NCI-H1694 treated with DMSO at 0.1 percent for 48 hours (cell line): ENCODE measurements at regions not wholly inside any gene's neighbourhood (a gene's known extent, or its start where the extent isn't known, plus 50 kb on each side); places are given as distances from the start of the nearest gene placed in this dataset.
"Not testable (repeated sequence)": the region's sequence is repeated elsewhere in the genome, so short reads cannot be mapped to it uniquely, and the experiment has no call there.

Source experiments
- DNase-seq: peaks from one replicate; lab custom pipeline; 2025; lab: John Stamatoyannopoulos, UW

- no peak for DNase-seq
Measured at GRCh38 chr3:88291486-88291885, 141.7 kb downstream of the C3orf38 start.

GRCh38 chr3:88298189-88298588, 148.4 kb downstream of the C3orf38 start:
- DNase-seq: no peak

GRCh38 chr3:88301273-88301995, 151.7 kb downstream of the C3orf38 start:
- DNase-seq: no peak

- no peak for DNase-seq
Measured at GRCh38 chr3:88301996-88302393, 152.2 kb downstream of the C3orf38 start.

GRCh38 chr3:88303331-88303904, 153.7 kb downstream of the C3orf38 start:
- DNase-seq: not testable (repeated sequence)

GRCh38 chr3:88307666-88308065, 157.9 kb downstream of the C3orf38 start:
- no peak for DNase-seq

- no peak for DNase-seq
Measured at GRCh38 chr3:88311826-88312225, 162.1 kb downstream of the C3orf38 start.

GRCh38 chr3:88312256-88312655, 162.5 kb downstream of the C3orf38 start:
- DNase-seq: no peak

- no peak for DNase-seq
Measured at GRCh38 chr3:88318067-88318466, 168.3 kb downstream of the C3orf38 start.

- DNase-seq: no peak
Measured at GRCh38 chr3:88321363-88322050, 171.7 kb downstream of the C3orf38 start.

- no peak for DNase-seq
Measured at GRCh38 chr3:88324788-88325187, 175.0 kb downstream of the C3orf38 start.

- no peak for DNase-seq
Measured at GRCh38 chr3:88334187-88334868, 184.6 kb downstream of the C3orf38 start.

- no peak for DNase-seq
Measured at GRCh38 chr3:88336894-88337293, 187.1 kb downstream of the C3orf38 start.

GRCh38 chr3:88343264-88343663, 193.5 kb downstream of the C3orf38 start:
- no peak for DNase-seq

- no peak for DNase-seq
Measured at GRCh38 chr3:88346643-88347042, 196.9 kb downstream of the C3orf38 start.

- no peak for DNase-seq
Measured at GRCh38 chr3:88362428-88362827, 212.7 kb downstream of the C3orf38 start.

GRCh38 chr3:88364926-88365325, 215.2 kb downstream of the C3orf38 start:
- no peak for DNase-seq

- DNase-seq: no peak
Measured at GRCh38 chr3:88369337-88369736, 219.6 kb downstream of the C3orf38 start.

- no peak for DNase-seq
Measured at GRCh38 chr3:88369767-88370166, 220.0 kb downstream of the C3orf38 start.

GRCh38 chr3:88385090-88385489, 235.3 kb downstream of the C3orf38 start:
- DNase-seq: no peak

GRCh38 chr3:88398581-88398980, 248.8 kb downstream of the C3orf38 start:
- DNase-seq: no peak

- no peak for DNase-seq
Measured at GRCh38 chr3:88403319-88403718, 253.6 kb downstream of the C3orf38 start.

- no peak for DNase-seq
Measured at GRCh38 chr3:88408097-88408496, 258.3 kb downstream of the C3orf38 start.
